ENCODE measurements at regions not wholly inside any gene's neighbourhood (a gene's known extent, or its start where the extent isn't known, plus 50 kb on each side); places are given as distances from the start of the nearest gene placed in this dataset.

DNA sequence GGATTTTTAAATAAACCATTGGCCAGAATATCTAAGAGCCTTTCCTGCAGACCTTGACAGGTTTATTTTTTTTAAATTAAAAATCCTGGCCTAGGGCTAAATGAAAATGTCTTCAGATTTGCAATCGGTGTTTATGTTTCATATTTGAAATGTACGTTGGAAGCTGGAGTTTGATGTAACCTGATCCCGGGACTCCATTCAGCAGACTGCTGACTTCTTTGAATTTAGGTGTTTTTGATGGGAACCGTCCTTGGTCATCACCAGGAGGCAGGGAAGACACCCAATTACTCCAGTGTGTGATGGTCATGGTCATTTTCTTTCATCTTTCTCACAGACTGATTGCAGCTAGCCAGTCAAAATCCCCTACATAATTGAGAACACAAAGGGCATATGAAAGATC lies 60.1 kb upstream of the BRINP1 start:
- TF ChIP-seq, protein P1, sequence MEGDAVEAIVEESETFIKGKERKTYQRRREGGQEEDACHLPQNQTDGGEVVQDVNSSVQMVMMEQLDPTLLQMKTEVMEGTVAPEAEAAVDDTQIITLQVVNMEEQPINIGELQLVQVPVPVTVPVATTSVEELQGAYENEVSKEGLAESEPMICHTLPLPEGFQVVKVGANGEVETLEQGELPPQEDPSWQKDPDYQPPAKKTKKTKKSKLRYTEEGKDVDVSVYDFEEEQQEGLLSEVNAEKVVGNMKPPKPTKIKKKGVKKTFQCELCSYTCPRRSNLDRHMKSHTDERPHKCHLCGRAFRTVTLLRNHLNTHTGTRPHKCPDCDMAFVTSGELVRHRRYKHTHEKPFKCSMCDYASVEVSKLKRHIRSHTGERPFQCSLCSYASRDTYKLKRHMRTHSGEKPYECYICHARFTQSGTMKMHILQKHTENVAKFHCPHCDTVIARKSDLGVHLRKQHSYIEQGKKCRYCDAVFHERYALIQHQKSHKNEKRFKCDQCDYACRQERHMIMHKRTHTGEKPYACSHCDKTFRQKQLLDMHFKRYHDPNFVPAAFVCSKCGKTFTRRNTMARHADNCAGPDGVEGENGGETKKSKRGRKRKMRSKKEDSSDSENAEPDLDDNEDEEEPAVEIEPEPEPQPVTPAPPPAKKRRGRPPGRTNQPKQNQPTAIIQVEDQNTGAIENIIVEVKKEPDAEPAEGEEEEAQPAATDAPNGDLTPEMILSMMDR (conservative IDR thresholded peaks at IDR 0.05) = no peak
- no peak overlapping the region for H3K27ac ChIP-seq

DNA sequence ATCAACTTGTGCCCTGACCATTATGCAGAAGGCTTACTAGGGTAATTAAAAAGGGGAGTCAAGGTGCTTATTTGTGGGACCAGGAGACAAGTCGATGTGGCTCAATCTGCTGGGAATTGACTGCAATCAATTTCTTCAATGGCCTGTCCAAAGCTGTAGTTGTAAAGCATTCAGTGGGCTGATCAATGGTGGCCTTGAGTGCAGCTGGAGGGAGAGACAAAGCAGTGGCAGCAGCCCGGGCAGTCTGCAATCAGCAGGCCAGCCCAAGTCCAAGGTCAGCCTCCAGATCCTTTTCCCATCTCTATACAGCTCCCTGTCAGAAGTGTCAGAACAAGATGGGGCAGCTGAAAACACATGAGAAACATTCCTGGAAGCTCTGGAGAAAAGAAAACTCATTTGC lies 51.0 kb upstream of the BRINP1 start:
- H3K27ac ChIP-seq = no peak overlapping the region
- TF ChIP-seq, protein P1 (conservative IDR thresholded peaks at IDR 0.05) = no peak

Measured in VCaP (cell line).